ENCODE measurements at regions not wholly inside any gene's neighbourhood (a gene's known extent, or its start where the extent isn't known, plus 50 kb on each side); places are given as distances from the start of the nearest gene placed in this dataset.

DNA sequence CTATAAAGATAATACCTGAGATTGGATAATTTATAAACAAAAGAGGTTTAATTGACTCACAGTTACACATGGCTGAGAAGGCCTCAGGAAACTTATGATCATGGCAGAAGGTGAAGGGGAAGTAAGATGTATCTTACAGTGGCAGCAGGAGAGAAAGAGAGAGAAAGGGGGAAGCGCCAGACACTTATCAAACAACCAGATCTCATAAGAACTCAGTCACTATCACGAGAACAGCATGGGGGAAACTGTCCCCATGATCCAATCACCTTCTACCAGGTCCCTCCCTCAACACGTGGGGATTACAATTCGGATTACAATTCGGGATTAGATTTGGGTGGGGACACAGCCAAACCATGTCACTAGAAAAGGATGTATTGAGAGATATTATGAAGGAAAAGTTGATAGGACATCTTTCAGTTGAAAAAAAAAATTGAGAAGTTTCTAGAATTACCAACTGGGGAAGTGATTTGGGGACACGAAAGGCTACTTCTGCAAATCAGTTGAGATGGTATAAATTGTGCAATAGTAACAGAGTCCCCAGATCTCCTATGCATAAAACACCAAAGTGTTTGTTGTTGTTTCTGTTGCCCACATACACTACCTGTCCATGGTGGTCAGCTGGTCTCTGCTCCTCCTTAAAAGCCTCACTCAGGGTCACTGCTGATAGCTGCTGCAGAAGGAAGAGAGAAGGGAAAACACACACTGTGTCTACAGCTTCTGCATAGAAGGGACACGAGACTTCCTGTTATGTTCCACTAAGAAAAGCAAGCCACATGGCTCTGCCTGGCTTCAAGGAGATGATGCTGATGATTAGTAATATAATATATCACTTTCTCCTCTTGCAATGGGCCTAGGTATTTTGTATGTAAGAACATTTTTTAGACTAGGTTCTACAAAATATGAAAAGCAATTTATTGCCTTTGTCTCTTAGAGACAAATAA, 465.5 kb downstream of the PDZRN4 start:
- TF ChIP-seq CREB1 (IDR thresholded peaks at IDR 0.05; ENCODE audit: low read depth): no peak
- TF ChIP-seq TAF1 (IDR thresholded peaks at IDR 0.05; ENCODE audit: low read depth): no peak
- TF ChIP-seq ZBTB7A (IDR thresholded peaks at IDR 0.05; ENCODE audit: low read depth): no peak
- no peak for TF ChIP-seq FOXM1 (IDR thresholded peaks at IDR 0.05; ENCODE audit: borderline replicate concordance, low read depth)
- TF ChIP-seq, protein P1, sequence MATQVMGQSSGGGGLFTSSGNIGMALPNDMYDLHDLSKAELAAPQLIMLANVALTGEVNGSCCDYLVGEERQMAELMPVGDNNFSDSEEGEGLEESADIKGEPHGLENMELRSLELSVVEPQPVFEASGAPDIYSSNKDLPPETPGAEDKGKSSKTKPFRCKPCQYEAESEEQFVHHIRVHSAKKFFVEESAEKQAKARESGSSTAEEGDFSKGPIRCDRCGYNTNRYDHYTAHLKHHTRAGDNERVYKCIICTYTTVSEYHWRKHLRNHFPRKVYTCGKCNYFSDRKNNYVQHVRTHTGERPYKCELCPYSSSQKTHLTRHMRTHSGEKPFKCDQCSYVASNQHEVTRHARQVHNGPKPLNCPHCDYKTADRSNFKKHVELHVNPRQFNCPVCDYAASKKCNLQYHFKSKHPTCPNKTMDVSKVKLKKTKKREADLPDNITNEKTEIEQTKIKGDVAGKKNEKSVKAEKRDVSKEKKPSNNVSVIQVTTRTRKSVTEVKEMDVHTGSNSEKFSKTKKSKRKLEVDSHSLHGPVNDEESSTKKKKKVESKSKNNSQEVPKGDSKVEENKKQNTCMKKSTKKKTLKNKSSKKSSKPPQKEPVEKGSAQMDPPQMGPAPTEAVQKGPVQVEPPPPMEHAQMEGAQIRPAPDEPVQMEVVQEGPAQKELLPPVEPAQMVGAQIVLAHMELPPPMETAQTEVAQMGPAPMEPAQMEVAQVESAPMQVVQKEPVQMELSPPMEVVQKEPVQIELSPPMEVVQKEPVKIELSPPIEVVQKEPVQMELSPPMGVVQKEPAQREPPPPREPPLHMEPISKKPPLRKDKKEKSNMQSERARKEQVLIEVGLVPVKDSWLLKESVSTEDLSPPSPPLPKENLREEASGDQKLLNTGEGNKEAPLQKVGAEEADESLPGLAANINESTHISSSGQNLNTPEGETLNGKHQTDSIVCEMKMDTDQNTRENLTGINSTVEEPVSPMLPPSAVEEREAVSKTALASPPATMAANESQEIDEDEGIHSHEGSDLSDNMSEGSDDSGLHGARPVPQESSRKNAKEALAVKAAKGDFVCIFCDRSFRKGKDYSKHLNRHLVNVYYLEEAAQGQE (IDR thresholded peaks at IDR 0.05; ENCODE audit: low read depth): no peak
- no peak for TF ChIP-seq TCF12 (IDR thresholded peaks at IDR 0.05; ENCODE audit: low read depth)
- no peak for TF ChIP-seq EP300 (IDR thresholded peaks at IDR 0.05; ENCODE audit: borderline replicate concordance)
- no peak for TF ChIP-seq YY1 (IDR thresholded peaks at IDR 0.05; ENCODE audit: low read depth)
- TF ChIP-seq EGR1 (IDR thresholded peaks at IDR 0.05): no peak

DNA sequence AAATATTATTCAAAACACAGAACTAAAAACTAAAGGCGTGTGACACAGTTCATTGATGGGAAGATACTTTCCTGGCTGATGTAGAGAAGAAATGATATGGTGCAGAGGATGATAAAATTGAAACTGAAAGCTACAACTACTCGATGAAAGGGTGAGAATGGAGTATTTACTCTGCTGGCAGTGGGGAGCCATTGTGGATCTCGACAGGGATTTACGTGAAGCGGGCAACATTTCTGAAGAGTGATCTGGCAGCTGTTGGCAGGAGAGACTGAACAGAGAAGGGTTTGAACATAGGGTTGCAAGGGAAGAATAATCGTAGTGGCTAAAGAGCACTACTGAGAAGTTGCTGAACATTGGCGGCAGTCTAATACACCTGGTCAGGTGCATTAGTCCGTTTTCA, 464.9 kb downstream of the PDZRN4 start:
- TF ChIP-seq CREB1 (IDR thresholded peaks at IDR 0.05; ENCODE audit: low read depth) (no peak), YY1 (IDR thresholded peaks at IDR 0.05; ENCODE audit: low read depth) (no peak), EP300 (IDR thresholded peaks at IDR 0.05; ENCODE audit: borderline replicate concordance) (no peak), CEBPB (IDR thresholded peaks at IDR 0.05) (no peak), FOXM1 (IDR thresholded peaks at IDR 0.05; ENCODE audit: borderline replicate concordance, low read depth) (no peak), NFIC (IDR thresholded peaks at IDR 0.05) (no peak), TAF1 (IDR thresholded peaks at IDR 0.05; ENCODE audit: low read depth) (no peak), RAD21 (IDR thresholded peaks at IDR 0.05; ENCODE audit: low read depth) (no peak)
- TF ChIP-seq, protein P2, sequence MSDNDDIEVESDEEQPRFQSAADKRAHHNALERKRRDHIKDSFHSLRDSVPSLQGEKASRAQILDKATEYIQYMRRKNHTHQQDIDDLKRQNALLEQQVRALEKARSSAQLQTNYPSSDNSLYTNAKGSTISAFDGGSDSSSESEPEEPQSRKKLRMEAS (IDR thresholded peaks at IDR 0.05): no peak

DNA sequence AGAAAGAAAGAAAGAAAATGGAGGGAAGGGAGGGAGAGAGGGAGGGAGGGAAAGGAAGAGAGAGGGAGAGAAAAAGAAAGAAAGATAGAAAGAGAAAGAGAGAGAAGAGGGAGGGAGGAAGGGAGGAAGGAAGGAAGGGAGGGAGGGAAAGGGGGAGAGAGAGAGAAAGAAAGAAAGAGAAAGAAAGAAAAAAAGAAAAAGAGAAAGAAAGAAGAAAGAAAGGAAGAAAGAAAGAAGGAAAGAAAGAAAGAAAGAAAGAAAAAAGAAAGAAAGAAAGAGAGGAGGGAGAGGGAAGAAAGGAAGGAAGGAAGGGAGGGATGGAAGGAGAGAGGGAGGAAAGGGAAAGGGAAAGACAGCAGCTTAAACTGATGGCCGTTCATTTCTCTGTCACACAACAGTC, 457.5 kb downstream of the PDZRN4 start:
- no peak for TF ChIP-seq TEAD4 (IDR thresholded peaks at IDR 0.05)
- TF ChIP-seq FOXM1 (IDR thresholded peaks at IDR 0.05; ENCODE audit: borderline replicate concordance, low read depth): no peak
- no peak for TF ChIP-seq TCF12 (IDR thresholded peaks at IDR 0.05; ENCODE audit: low read depth)
- TF ChIP-seq, protein P3, sequence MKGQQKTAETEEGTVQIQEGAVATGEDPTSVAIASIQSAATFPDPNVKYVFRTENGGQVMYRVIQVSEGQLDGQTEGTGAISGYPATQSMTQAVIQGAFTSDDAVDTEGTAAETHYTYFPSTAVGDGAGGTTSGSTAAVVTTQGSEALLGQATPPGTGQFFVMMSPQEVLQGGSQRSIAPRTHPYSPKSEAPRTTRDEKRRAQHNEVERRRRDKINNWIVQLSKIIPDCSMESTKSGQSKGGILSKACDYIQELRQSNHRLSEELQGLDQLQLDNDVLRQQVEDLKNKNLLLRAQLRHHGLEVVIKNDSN (IDR thresholded peaks at IDR 0.05): no peak
- no peak for TF ChIP-seq CEBPB (IDR thresholded peaks at IDR 0.05)
- TF ChIP-seq, protein P1 (IDR thresholded peaks at IDR 0.05; ENCODE audit: low read depth): no peak
- no peak for TF ChIP-seq EGR1 (IDR thresholded peaks at IDR 0.05)

DNA sequence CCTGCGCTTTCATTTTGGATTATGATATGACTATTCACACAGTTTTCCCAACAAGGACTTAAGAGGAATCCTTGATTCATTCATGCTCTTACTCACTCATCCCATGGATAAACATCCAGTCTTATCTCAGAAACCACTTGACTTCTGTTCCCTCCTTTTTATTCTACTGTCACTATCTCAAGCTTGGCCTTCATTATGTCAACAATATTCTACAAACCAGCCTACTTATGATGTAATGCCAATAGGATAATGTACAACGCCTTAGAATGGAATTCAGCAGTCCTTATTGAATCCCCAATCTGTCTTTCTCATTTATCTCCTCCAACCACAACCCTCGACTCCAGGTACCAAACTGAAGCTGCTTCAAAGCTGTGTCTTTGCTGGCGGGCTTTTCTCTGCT, 448.5 kb downstream of the PDZRN4 start:
- no peak for TF ChIP-seq RAD21 (IDR thresholded peaks at IDR 0.05; ENCODE audit: low read depth)
- TF ChIP-seq TEAD4 (IDR thresholded peaks at IDR 0.05): no peak
- no peak for TF ChIP-seq CEBPB (IDR thresholded peaks at IDR 0.05)

DNA sequence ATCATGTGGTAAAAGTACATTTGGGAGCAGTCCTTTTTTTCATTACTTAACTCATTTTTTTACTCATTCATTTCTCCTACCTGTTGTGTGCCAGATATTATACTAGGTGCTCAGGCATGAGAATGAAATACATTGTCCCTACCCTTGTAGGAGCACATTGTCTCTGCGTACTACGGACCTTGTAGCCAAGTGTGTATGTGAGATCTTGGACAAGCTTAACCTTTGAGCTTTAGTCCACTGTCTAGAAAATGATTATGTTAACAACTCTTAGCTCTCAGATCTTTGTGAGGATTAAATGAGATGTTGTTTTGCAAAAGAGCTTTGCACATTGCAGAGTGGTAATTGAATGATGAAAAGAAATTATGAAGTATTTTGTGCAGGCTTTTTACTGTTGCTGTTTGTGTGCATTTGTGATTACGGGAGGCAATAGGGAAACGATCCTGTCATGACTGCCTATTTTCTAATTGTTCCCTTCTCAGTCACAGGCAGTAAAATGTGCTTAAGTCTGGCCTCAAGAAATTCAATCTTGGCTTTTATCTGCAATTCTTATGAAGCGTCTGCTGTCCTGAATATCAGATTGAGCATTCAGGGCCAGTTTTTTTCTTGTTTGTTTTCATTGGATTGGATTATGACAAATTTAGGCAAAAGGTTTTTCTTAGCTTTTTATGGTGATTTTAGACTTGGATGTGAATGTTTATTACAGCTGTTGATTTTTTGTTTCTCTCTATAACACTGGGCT, 447.7 kb downstream of the PDZRN4 start:
- TF ChIP-seq NFIC (IDR thresholded peaks at IDR 0.05) (no peak), YY1 (IDR thresholded peaks at IDR 0.05; ENCODE audit: low read depth) (no peak), TCF12 (IDR thresholded peaks at IDR 0.05; ENCODE audit: low read depth) (no peak)
- TF ChIP-seq, protein P1 (IDR thresholded peaks at IDR 0.05; ENCODE audit: low read depth): no peak
- TF ChIP-seq, protein P3 (IDR thresholded peaks at IDR 0.05): no peak

All from Ishikawa (cell line).